ENCODE measurements at regions not wholly inside any gene's neighbourhood (a gene's known extent, or its start where the extent isn't known, plus 50 kb on each side); places are given as distances from the start of the nearest gene placed in this dataset.

DNA sequence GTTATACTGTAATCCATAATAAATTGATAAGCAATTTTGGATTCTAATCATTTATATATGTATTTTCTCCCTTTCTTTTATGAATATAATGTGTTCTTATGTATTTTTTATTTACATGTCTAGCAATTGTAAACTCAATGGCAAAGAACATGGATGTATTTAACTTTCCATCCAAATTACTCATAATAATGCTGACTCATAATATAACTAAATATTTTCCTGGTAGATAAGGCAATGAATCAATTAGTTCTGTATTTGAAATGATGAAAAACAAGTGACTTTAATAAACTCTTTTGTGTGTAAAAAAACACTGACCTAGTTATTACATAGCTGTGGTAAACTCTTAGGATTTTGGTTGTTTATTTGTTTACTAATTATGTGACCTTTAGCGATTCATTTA is 211.2 kb downstream of the DTHD1 start:
- Histone ChIP-seq H3K4me1 (ENCODE audit: low read depth) (peaks cover 6% of the 10 kb centered on the region), H3K27me3 (no peaks in the 10 kb centered on the region), H3K4me3 (no peak overlapping the region), H3K9me3 (ENCODE audit: low read depth) (no peaks in the 10 kb centered on the region), H3K36me3 (no peaks in the 10 kb centered on the region), H3K27ac (no peak overlapping the region)
- no peak for DNase-seq (ENCODE audit: low read depth in 1 of 2, low spot score in 1 of 2)
- TF ChIP-seq, protein P1, sequence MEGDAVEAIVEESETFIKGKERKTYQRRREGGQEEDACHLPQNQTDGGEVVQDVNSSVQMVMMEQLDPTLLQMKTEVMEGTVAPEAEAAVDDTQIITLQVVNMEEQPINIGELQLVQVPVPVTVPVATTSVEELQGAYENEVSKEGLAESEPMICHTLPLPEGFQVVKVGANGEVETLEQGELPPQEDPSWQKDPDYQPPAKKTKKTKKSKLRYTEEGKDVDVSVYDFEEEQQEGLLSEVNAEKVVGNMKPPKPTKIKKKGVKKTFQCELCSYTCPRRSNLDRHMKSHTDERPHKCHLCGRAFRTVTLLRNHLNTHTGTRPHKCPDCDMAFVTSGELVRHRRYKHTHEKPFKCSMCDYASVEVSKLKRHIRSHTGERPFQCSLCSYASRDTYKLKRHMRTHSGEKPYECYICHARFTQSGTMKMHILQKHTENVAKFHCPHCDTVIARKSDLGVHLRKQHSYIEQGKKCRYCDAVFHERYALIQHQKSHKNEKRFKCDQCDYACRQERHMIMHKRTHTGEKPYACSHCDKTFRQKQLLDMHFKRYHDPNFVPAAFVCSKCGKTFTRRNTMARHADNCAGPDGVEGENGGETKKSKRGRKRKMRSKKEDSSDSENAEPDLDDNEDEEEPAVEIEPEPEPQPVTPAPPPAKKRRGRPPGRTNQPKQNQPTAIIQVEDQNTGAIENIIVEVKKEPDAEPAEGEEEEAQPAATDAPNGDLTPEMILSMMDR (IDR thresholded peaks at IDR 0.05; ENCODE audit: low read depth, low read length) = no peak

DNA sequence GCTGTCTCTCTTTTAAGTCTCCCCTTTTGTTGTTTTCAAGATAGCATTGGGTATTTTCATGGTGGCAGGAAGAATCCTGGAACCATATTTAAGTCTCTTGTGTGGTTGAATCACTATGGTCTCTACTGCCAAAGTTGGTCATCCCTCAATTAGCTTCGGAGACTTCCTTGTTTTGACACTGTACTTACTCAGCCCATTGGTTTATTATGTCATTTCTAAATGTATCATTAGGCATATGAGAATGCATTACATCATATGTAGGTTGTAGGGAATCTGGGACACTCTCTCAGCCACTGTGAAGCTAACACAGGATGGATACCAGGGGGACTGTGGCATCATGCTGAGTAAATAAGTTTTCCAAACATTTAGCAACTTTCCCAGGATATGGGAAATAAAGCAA is 211.8 kb downstream of the DTHD1 start:
- Histone ChIP-seq H3K4me3 (no peak overlapping the region), H3K36me3 (no peaks in the 10 kb centered on the region), H3K4me1 (ENCODE audit: low read depth) (peaks cover 6% of the 10 kb centered on the region), H3K27ac (no peak overlapping the region), H3K9me3 (ENCODE audit: low read depth) (no peaks in the 10 kb centered on the region), H3K27me3 (no peaks in the 10 kb centered on the region)
- no peak for DNase-seq (ENCODE audit: low read depth in 1 of 2, low spot score in 1 of 2)
- TF ChIP-seq, protein P1 (IDR thresholded peaks at IDR 0.05; ENCODE audit: low read depth, low read length) = no peak

DNA sequence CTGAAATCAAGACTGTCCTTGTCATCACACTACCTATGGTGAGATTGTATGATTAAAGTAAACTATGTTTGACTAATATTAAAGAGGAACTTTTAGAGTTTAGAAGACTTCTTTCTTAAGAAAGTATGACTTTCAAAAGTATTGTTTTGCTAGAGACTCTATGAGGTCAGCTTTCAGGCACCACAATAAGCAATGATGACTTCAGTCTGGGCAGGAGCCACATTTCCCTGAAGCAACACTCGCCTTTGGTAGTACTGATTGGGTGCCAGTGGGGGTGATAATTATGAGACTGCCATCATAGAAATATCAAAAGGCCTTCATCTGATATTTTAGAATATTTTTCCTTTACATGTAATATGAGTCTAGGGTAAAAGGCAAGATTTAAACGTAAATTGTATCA is 212.6 kb downstream of the DTHD1 start:
- Histone ChIP-seq H3K9me3 (ENCODE audit: low read depth) (no peaks in the 10 kb centered on the region), H3K4me3 (no peak overlapping the region), H3K36me3 (no peaks in the 10 kb centered on the region), H3K27me3 (no peaks in the 10 kb centered on the region), H3K27ac (no peak overlapping the region), H3K4me1 (ENCODE audit: low read depth) (peaks cover 3% of the 10 kb centered on the region)
- TF ChIP-seq, protein P1 (IDR thresholded peaks at IDR 0.05; ENCODE audit: low read depth, low read length) = no peak
- DNase-seq (ENCODE audit: low read depth in 1 of 2, low spot score in 1 of 2) = no peak

DNA sequence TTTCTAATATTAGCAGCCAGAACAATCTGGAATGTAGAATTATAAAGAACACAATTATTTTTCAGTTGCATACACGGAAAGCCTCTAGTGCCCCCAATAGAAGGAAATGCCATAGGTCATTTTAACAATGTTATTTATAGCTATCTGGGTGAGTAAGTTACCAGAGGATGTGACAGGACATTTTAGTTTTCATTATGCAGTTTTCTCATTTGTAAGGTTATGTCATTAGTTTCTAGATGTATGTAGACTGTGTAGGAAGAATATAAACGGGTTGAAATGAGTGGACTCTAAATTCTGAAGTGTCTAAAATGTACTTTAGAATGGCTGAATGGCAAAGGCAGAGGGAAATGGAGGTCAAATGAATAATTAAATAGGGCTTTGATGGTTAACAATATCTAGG is 213.3 kb downstream of the DTHD1 start:
- TF ChIP-seq, protein P1 (IDR thresholded peaks at IDR 0.05; ENCODE audit: low read depth, low read length) = no peak
- Histone ChIP-seq H3K27ac (no peak overlapping the region), H3K27me3 (no peaks in the 10 kb centered on the region), H3K4me3 (no peak overlapping the region), H3K36me3 (no peaks in the 10 kb centered on the region), H3K4me1 (ENCODE audit: low read depth) (no peaks in the 10 kb centered on the region), H3K9me3 (ENCODE audit: low read depth) (no peaks in the 10 kb centered on the region)
- DNase-seq (ENCODE audit: low read depth in 1 of 2, low spot score in 1 of 2) = no peak

DNA sequence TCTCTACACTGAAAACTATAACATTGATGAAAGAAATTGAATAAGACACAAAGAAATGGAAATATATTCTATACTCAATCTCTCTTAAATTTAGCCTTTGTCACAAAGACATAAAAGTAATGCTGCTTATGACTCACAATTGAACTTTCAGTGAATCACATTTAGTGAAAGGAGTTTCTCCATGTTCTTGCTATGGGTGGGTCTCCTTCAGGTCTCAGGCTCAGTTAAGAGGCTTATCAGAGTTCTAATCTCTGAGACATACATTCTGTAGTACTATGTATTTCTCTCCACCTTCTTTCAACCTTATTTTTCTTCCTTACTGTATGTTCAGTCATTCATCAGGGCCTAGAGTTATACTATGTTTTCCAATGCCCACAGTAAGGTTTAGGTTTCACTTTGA is 220.9 kb downstream of the DTHD1 start:
- Histone ChIP-seq H3K9me3 (ENCODE audit: low read depth) (no peaks in the 10 kb centered on the region), H3K27me3 (no peaks in the 10 kb centered on the region), H3K36me3 (no peaks in the 10 kb centered on the region), H3K4me3 (no peak overlapping the region), H3K27ac (no peak overlapping the region), H3K4me1 (ENCODE audit: low read depth) (no peaks in the 10 kb centered on the region)
- TF ChIP-seq, protein P1 (IDR thresholded peaks at IDR 0.05; ENCODE audit: low read depth, low read length) = no peak
- no peak for DNase-seq (ENCODE audit: low read depth in 1 of 2, low spot score in 1 of 2)

DNA sequence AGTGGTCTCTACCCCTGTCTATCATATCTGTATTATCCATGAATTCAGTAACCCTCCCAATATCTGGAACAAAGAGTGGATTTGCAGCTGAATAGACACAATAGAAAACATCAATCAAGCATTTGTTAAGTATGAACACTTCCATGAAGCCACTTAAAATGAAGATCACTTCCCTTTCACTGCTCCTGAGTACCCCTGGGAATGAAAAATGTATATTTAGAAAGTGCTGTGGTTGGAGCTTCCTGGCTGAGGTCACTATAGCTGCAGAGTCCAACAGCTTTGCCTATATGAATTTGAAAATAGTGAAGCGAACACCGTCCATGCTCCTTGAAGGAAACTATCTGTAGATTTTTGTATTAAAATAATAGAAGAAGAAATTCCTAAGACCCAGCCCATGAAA is 227.0 kb downstream of the DTHD1 start:
- no peaks in the 10 kb centered on the region for H3K27me3 ChIP-seq
- H3K27ac ChIP-seq = no peak overlapping the region
- no peak for DNase-seq (ENCODE audit: low read depth in 1 of 2, low spot score in 1 of 2)
- H3K9me3 ChIP-seq (ENCODE audit: low read depth) = no peaks in the 10 kb centered on the region
- no peaks in the 10 kb centered on the region for H3K36me3 ChIP-seq
- no peaks in the 10 kb centered on the region for H3K4me1 ChIP-seq (ENCODE audit: low read depth)
- no peak overlapping the region for H3K4me3 ChIP-seq
- TF ChIP-seq, protein P1 (IDR thresholded peaks at IDR 0.05; ENCODE audit: low read depth, low read length) = no peak
